IMR-90 (cell line): ENCODE measurements at regions not wholly inside any gene's neighbourhood (a gene's known extent, or its start where the extent isn't known, plus 50 kb on each side); places are given as distances from the start of the nearest gene placed in this dataset.

ENCODE experiments used
- ATAC-seq: fragments of 200-7000 bp; cut with Tn5 transposase; 2 replicates; pipeline ENCODE4 v1.9.1; 2020; ENCODE audit warnings: low read depth, mild to moderate bottlenecking, moderate library complexity
- BruUV-seq: library from RNA; stranded (reverse); fragments of 400-500 nt; replicated peaks from 2 replicates; lab custom pipeline; 2021; lab: Mats Ljungman, UMichigan
- CTCF ChIA-PET: fragments of 300-600 bp; formaldehyde crosslinking; extraction: SDS; loops from one replicate; lab custom pipeline; 2021; ENCODE audit warnings: antibody characterized with exemption; lab: Yijun Ruan, JAX
- POLR2A ChIA-PET: fragments of 300-600 bp; sonication (Branson Sonifier 250); formaldehyde crosslinking; loops from one replicate; lab custom pipeline; 2022; ENCODE audit warnings: antibody characterized with exemption; ENCODE audit not compliant: unreplicated experiment; lab: Charles Lee
- DNase-seq: peaks from one replicate; pipeline ENCODE4 v3.0.0; 2013
- H2AFZ ChIP-seq: replicated peaks from 2 replicates; pipeline ENCODE3; 2013; ENCODE audit warnings: low read length, mild to moderate bottlenecking; ENCODE audit not compliant: poor library complexity
- H2AK5ac ChIP-seq: 2 replicates; pipeline ENCODE4 v1.6.1; 2013; ENCODE audit warnings: low read depth, low read length, inconsistent platforms
- H2AK9ac ChIP-seq: replicated peaks from 2 replicates; pipeline ENCODE3; 2013; ENCODE audit warnings: mild to moderate bottlenecking, low read depth, low read length, moderate library complexity; ENCODE audit not compliant: poor library complexity
- H2BK120ac ChIP-seq: 2 replicates; pipeline ENCODE4 v1.6.1; 2013; ENCODE audit warnings: low read depth, low read length, inconsistent platforms
- H2BK15ac ChIP-seq: 3 replicates; pipeline ENCODE4 v1.6.1; 2013; ENCODE audit warnings: low read depth, low read length, inconsistent platforms
- H2BK20ac ChIP-seq: 2 replicates; pipeline ENCODE4 v1.6.1; 2013; ENCODE audit warnings: low read depth, mild to moderate bottlenecking, inconsistent platforms, low read length, moderate library complexity
- H2BK5ac ChIP-seq: 2 replicates; pipeline ENCODE4 v1.6.1; 2013; ENCODE audit warnings: mild to moderate bottlenecking, low read depth, low read length, inconsistent platforms; ENCODE audit not compliant: poor library complexity, severe bottlenecking
- H3K14ac ChIP-seq: replicated peaks from 2 replicates; pipeline ENCODE4 v1.6.1; 2013; ENCODE audit warnings: low read depth, low read length, inconsistent platforms
- H3K18ac ChIP-seq: 2 replicates; pipeline ENCODE4 v1.6.1; 2013; ENCODE audit warnings: low read depth, low read length, control low read depth
- H3K23ac ChIP-seq: 2 replicates; pipeline ENCODE4 v1.6.1; 2013; ENCODE audit warnings: low read depth, low read length, inconsistent platforms
- H3K27ac ChIP-seq: 2 replicates; pipeline ENCODE4 v1.5.1; 2013; ENCODE audit warnings: mild to moderate bottlenecking, control low read depth, low read length; ENCODE audit not compliant: insufficient read depth
- H3K27me3 ChIP-seq: 2 replicates; pipeline ENCODE4 v1.6.1; 2013; ENCODE audit warnings: low read length; ENCODE audit not compliant: control insufficient read depth, insufficient read depth
- H3K36me3 ChIP-seq: 2 replicates; pipeline ENCODE4 v1.6.1; 2013; ENCODE audit warnings: low read length, mixed read lengths; ENCODE audit not compliant: control insufficient read depth, insufficient read depth
- H3K4ac ChIP-seq: 2 replicates; pipeline ENCODE4 v1.6.1; 2013; ENCODE audit warnings: low read depth, low read length, inconsistent platforms
- H3K4me1 ChIP-seq: 2 replicates; pipeline ENCODE4 v1.6.1; 2013; ENCODE audit warnings: low read length, mixed read lengths; ENCODE audit not compliant: control insufficient read depth, insufficient read depth
- H3K4me2 ChIP-seq: 2 replicates; pipeline ENCODE4 v1.6.1; 2013; ENCODE audit warnings: low read depth, mild to moderate bottlenecking, control low read depth, low read length, moderate library complexity
- H3K4me3 ChIP-seq: 2 replicates; pipeline ENCODE4 v1.5.1; 2013; ENCODE audit warnings: low read depth, mild to moderate bottlenecking, control low read depth, low read length, moderate library complexity; ENCODE audit not compliant: insufficient read depth
- H3K56ac ChIP-seq: 2 replicates; pipeline ENCODE4 v1.6.1; 2013; ENCODE audit warnings: low read length, inconsistent platforms; ENCODE audit not compliant: insufficient read depth; ENCODE audit errors: extremely low read depth
- H3K79me1 ChIP-seq, 2 experiments: 2 replicates each; pipeline ENCODE4 v1.6.1; 2013; ENCODE audit warnings: low read length in 2 of 2, inconsistent platforms in 1 of 2, low read depth in 1 of 2
- H3K9ac ChIP-seq: 2 replicates; pipeline ENCODE4 v1.6.1; 2013; ENCODE audit warnings: low read depth, low read length, control low read depth
- H3K9me1 ChIP-seq: 2 replicates; pipeline ENCODE4 v1.6.1; 2013; ENCODE audit warnings: low read length, inconsistent platforms; ENCODE audit not compliant: insufficient read depth
- H3K9me3 ChIP-seq: 2 replicates; pipeline ENCODE4 v1.6.1; 2013; ENCODE audit warnings: low read length; ENCODE audit not compliant: control insufficient read depth, insufficient read depth
- H4K20me1 ChIP-seq: 2 replicates; pipeline ENCODE4 v1.6.1; 2013; ENCODE audit warnings: low read length, inconsistent platforms; ENCODE audit not compliant: insufficient read depth
- H4K5ac ChIP-seq: 2 replicates; pipeline ENCODE4 v1.6.1; 2013; ENCODE audit warnings: mild to moderate bottlenecking, low read depth, low read length, control low read depth
- H4K8ac ChIP-seq, 2 experiments: 2 replicates each; pipeline ENCODE4 v1.6.1; 2013; ENCODE audit warnings: low read depth in 2 of 2, low read length in 2 of 2, control low read depth in 1 of 2, inconsistent platforms in 1 of 2
- H4K91ac ChIP-seq: 2 replicates; pipeline ENCODE4 v1.6.1; 2013; ENCODE audit warnings: low read depth, low read length, inconsistent platforms; ENCODE audit not compliant: insufficient read depth
- BHLHE40 ChIP-seq: fragments of 150-350 bp; IDR thresholded peaks from 2 replicates; pipeline ENCODE4 v1.6.1; 2016; ENCODE audit warnings: mild to moderate bottlenecking, low read depth, low read length
- CEBPB ChIP-seq: IDR thresholded peaks from 2 replicates; pipeline ENCODE4 v1.6.1; 2012; ENCODE audit warnings: low read depth, low read length, improper control_type of control experiment
- CHD1 ChIP-seq: IDR thresholded peaks from 2 replicates; pipeline ENCODE4 v1.6.1; 2012; ENCODE audit warnings: low read depth, low read length, improper control_type of control experiment
- FOS ChIP-seq: fragments of 150-350 bp; IDR thresholded peaks from 2 replicates; pipeline ENCODE4 v1.6.1; 2016; ENCODE audit warnings: low read depth, low read length
- MAFK ChIP-seq: IDR thresholded peaks from 2 replicates; pipeline ENCODE4 v1.6.1; 2012; ENCODE audit warnings: low read depth, low read length, improper control_type of control experiment
- MAZ ChIP-seq: IDR thresholded peaks from 2 replicates; pipeline ENCODE4 v1.6.1; 2012; ENCODE audit warnings: low read depth, mild to moderate bottlenecking, low read length, improper control_type of control experiment, moderate library complexity, borderline replicate concordance
- MXI1 ChIP-seq: IDR thresholded peaks from 2 replicates; pipeline ENCODE4 v1.6.1; 2012; ENCODE audit warnings: low read depth, mild to moderate bottlenecking, low read length, moderate library complexity, borderline replicate concordance
- NFE2L2 ChIP-seq: fragments of 150-350 bp; IDR thresholded peaks from 2 replicates; pipeline ENCODE4 v1.6.1; 2016; ENCODE audit warnings: low read depth, mild to moderate bottlenecking, low read length
- POLR2A ChIP-seq: IDR thresholded peaks from 2 replicates; pipeline ENCODE4 v1.6.1; 2012; ENCODE audit warnings: mild to moderate bottlenecking, low read depth, low read length
- RAD21 ChIP-seq: IDR thresholded peaks from 2 replicates; pipeline ENCODE4 v1.6.1; 2012; ENCODE audit warnings: low read length, improper control_type of control experiment
- RCOR1 ChIP-seq: IDR thresholded peaks from 2 replicates; pipeline ENCODE4 v1.6.1; 2012; ENCODE audit warnings: mild to moderate bottlenecking, low read length, improper control_type of control experiment; ENCODE audit not compliant: insufficient replicate concordance
- RFX5 ChIP-seq: IDR thresholded peaks from 2 replicates; pipeline ENCODE4 v1.8.0; 2012; ENCODE audit warnings: low read depth, mild to moderate bottlenecking, low read length, moderate library complexity
- SMC3 ChIP-seq: fragments of 150-350 bp; IDR thresholded peaks from 2 replicates; pipeline ENCODE4 v1.6.1; 2016; ENCODE audit warnings: low read depth, mild to moderate bottlenecking, antibody characterized with exemption, low read length, moderate library complexity
- WGBS, 2 experiments: methylation state at CpG; one replicate each; pipeline versions ENCODE4 v1.1.5 to v1.1.7; 2013; ENCODE audit warnings: missing lambda C conversion rate in 2 of 2; ENCODE audit not compliant: insufficient read length in 1 of 2; ENCODE audit errors: extremely low coverage in 2 of 2; 5-methylcytosine and 5-hydroxymethylcytosine counted together
- dilution Hi-C: fragments of 300-500 bp; cut with HindIII; formaldehyde crosslinking; loops from one replicate; pipeline ENCODE4 v1.14.3; 2018; ENCODE audit warnings: low sequenced_read_pairs; ENCODE audit not compliant: unreplicated experiment
- in situ Hi-C: fragments of 300-500 bp; cut with MboI; formaldehyde crosslinking; loops from 3 replicates; pipeline ENCODE4 v1.14.3; 2019; ENCODE audit warnings: low sequenced_read_pairs, inconsistent platforms, mixed read lengths
- intact Hi-C: fragments of 100-400 bp; cut with micrococcal nuclease; formaldehyde crosslinking; loops from 2 replicates; pipeline ENCODE4 v1.10.0; 2022
- TF ChIP-seq, protein P1 (sequence below): fragments of 150-350 bp; IDR thresholded peaks from 2 replicates; pipeline ENCODE4 v1.6.1; 2017; ENCODE audit warnings: mild to moderate bottlenecking, antibody characterized with exemption, low read length, low read depth
- TF ChIP-seq, protein P2 (sequence below): conservative IDR thresholded peaks from 2 replicates; pipeline ENCODE4 v1.5.1; 2012; ENCODE audit warnings: mild to moderate bottlenecking, low read depth, low read length, improper control_type of control experiment
- TF ChIP-seq, protein P3 (sequence below): fragments of 150-350 bp; IDR thresholded peaks from 2 replicates; pipeline ENCODE4 v1.6.1; 2016; ENCODE audit warnings: low read depth, mild to moderate bottlenecking, low read length, moderate library complexity, borderline replicate concordance

DNA sequence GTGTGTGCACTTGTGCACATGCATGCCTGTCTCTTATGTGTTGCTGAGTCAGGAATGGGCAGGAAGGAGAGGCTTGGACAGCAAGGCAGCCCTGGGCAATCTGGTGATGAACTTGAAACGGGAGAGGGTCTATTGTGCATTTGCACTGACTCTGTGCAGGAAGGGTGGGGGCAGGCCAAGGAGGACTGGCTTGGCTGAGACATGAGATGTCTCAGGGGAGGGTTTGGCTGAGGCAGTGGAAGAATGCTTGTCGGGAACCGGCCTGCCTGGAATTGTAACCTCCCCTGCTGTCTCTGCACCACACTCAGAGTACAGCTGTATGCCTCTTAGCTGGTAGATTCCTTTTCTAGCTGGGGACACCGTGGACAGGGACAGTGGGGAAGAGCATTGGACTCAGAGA is 176.1 kb upstream of the TNP1 start:
- Histone ChIP-seq H2AK5ac (0 out of 2 replicates have a peak overlapping the region, but pooled peaks have one; percentile 3), H3K56ac (no peak overlapping the region), H4K20me1 (no peaks in the 10 kb centered on the region), H3K27me3 (peaks cover 5% of the 10 kb centered on the region), H2AK9ac (no peak overlapping the region), H3K9me3 (no peaks in the 10 kb centered on the region), H2BK20ac (no peak overlapping the region), H3K4ac (peak overlapping the region; percentile 9; the same call in 1 of the 2 replicates), H3K4me2 (no peak overlapping the region), H3K4me1 (peaks cover 11% of the 10 kb centered on the region; the same call in 1 of the 2 replicates), H3K18ac (peak overlapping the region; percentile 35; the same call in 1 of the 2 replicates), H4K8ac (0 out of 4 replicates have a peak overlapping the region, but pooled peaks of 1 of the 2 experiments have one; percentile 5), H2BK120ac (peak overlapping the region; percentile 20), H4K91ac (peak overlapping the region; percentile 24; the same call in 1 of the 2 replicates), H4K5ac (peak overlapping the region; percentile 28; the same call in 1 of the 2 replicates), H3K4me3 (no peak overlapping the region), H2BK15ac (peak overlapping the region; percentile 18; the same call in 1 of the 3 replicates), H2BK5ac (no peak overlapping the region), H3K36me3 (no peaks in the 10 kb centered on the region), H3K27ac (peak overlapping the region; percentile 28; the same call in 1 of the 2 replicates), H2AFZ (peak overlapping the region; percentile 29), H3K79me1 (no peaks in the 10 kb centered on the region), H3K23ac (no peak overlapping the region), H3K14ac (no peak overlapping the region), H3K9ac (no peak overlapping the region), H3K9me1 (peaks cover 2% of the 10 kb centered on the region; the same call in 1 of the 2 replicates)
- POLR2A ChIA-PET: no interaction called here
- intact Hi-C loops (no loop called here), in situ Hi-C loops (no loop called here), dilution Hi-C loops (no loop called here)
- TF ChIP-seq NFE2L2 (no peak), BHLHE40 (no peak), CEBPB (no peak), MXI1 (no peak), FOS (no peak), RFX5 (no peak), RCOR1 (no peak), MAZ (no peak), POLR2A (no peak), MAFK (no peak), SMC3 (no peak), CHD1 (no peak), RAD21 (no peak)
- TF ChIP-seq, protein P1, sequence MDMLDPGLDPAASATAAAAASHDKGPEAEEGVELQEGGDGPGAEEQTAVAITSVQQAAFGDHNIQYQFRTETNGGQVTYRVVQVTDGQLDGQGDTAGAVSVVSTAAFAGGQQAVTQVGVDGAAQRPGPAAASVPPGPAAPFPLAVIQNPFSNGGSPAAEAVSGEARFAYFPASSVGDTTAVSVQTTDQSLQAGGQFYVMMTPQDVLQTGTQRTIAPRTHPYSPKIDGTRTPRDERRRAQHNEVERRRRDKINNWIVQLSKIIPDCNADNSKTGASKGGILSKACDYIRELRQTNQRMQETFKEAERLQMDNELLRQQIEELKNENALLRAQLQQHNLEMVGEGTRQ: no peak
- TF ChIP-seq, protein P2, sequence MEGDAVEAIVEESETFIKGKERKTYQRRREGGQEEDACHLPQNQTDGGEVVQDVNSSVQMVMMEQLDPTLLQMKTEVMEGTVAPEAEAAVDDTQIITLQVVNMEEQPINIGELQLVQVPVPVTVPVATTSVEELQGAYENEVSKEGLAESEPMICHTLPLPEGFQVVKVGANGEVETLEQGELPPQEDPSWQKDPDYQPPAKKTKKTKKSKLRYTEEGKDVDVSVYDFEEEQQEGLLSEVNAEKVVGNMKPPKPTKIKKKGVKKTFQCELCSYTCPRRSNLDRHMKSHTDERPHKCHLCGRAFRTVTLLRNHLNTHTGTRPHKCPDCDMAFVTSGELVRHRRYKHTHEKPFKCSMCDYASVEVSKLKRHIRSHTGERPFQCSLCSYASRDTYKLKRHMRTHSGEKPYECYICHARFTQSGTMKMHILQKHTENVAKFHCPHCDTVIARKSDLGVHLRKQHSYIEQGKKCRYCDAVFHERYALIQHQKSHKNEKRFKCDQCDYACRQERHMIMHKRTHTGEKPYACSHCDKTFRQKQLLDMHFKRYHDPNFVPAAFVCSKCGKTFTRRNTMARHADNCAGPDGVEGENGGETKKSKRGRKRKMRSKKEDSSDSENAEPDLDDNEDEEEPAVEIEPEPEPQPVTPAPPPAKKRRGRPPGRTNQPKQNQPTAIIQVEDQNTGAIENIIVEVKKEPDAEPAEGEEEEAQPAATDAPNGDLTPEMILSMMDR: no peak
- TF ChIP-seq, protein P3, sequence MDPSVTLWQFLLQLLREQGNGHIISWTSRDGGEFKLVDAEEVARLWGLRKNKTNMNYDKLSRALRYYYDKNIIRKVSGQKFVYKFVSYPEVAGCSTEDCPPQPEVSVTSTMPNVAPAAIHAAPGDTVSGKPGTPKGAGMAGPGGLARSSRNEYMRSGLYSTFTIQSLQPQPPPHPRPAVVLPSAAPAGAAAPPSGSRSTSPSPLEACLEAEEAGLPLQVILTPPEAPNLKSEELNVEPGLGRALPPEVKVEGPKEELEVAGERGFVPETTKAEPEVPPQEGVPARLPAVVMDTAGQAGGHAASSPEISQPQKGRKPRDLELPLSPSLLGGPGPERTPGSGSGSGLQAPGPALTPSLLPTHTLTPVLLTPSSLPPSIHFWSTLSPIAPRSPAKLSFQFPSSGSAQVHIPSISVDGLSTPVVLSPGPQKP: no peak
- CTCF ChIA-PET: no interaction called here
- WGBS, 2 experiments: no CpG with 5 or more reads among the region's 4 CpGs
- no TSS peak for BruUV-seq
- no peak for DNase-seq
- ATAC-seq: peak; percentile 68
